A549 (cell line): ENCODE measurements at regions not wholly inside any gene's neighbourhood (a gene's known extent, or its start where the extent isn't known, plus 50 kb on each side); places are given as distances from the start of the nearest gene placed in this dataset.
A peak's percentile ranks its signal among the peaks of the same experiment; 100 is the strongest.

Source experiments
- E2F6 ChIP-seq: IDR thresholded peaks from 2 replicates; pipeline ENCODE4 v1.6.1; 2012; ENCODE audit warnings: low read depth, borderline replicate concordance
- FOSL2 ChIP-seq, 2 experiments: fragments of 450-650 bp in 1 of 2; fragments of >200 bp in 1 of 2; sonication (Bioruptor Twin) in 1 of 2; formaldehyde crosslinking; IDR thresholded peaks; 2 replicates each; pipeline versions ENCODE4 v1.5.0 to v1.6.1; 2016 to 2020; ENCODE audit warnings: mild to moderate bottlenecking in 1 of 2, moderate library complexity in 1 of 2
- JUNB ChIP-seq: fragments of >200 bp; sonication (Bioruptor Twin); formaldehyde crosslinking; IDR thresholded peaks from 2 replicates; pipeline ENCODE4 v1.6.1; 2016
- POLR2A ChIP-seq: IDR thresholded peaks from 2 replicates; pipeline ENCODE4 v1.6.1; 2012; ENCODE audit warnings: mild to moderate bottlenecking, low read length
- SMC3 ChIP-seq: fragments of >200 bp; sonication (Bioruptor Twin); formaldehyde crosslinking; IDR thresholded peaks from 3 replicates; pipeline ENCODE4 v1.6.1; 2018; ENCODE audit warnings: inconsistent platforms
- TP53 ChIP-seq: fragments of 250-450 bp; sonication (Bioruptor Pico); IDR thresholded peaks from 2 replicates; pipeline ENCODE4 v1.5.0; 2021; ENCODE audit warnings: mild to moderate bottlenecking, moderate library complexity
- TF ChIP-seq, protein P1 (sequence below): fragments of >200 bp; sonication (Bioruptor Twin); formaldehyde crosslinking; IDR thresholded peaks from 3 replicates; pipeline ENCODE4 v1.5.1; 2016

DNA sequence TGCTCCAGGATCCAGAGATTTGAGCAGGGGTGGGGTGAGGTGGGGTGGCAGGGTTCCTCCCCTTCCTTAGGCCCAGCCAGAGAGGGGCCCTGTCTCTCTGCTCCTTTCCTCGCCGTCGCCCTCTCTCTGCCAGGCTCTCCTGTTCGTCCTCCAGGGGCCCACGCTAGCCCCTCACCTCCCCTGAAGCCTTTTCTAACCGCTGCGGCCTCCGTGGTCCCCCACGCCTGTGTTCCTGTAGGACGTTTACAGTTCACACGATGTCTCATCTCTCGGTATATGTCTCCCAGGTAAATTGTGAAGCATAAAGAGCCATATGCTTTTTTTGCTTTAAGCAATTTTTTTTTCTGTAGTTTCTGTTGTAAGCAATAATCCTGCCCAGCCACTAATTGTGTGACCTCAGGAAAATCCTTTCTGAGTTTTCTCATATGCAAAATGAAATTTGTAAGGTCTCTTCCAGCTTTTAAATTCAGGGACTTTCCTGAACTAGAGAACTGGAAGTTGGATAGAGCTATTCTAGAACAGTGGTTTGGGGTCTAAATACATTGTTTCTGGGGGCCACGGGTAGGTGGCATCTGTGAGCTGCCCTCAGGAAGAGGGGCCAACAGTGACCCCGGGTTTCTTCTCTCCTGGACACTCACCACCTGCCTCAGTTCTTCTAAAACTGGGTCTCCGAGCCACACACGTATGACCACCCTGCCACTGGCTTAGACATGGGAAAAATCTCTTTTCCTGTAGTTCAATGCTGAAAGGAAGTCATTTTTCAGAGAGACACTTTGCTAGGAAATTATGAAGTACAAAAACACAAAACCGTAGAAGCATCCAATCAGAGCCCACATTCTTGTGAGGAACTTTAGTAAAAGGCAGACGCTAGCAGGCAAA is 50.2 kb upstream of the ZNF366 start:
- TF ChIP-seq FOSL2 (IDR thresholded peaks at IDR 0.05) (no peak), FOSL2 (CRISPR knock-in tag; IDR thresholded peaks at IDR 0.05) (no peak), POLR2A (no peak), TP53 (CRISPR knock-in tag) (no peak), E2F6 (no peak), SMC3 (no peak), JUNB (no peak)
- TF ChIP-seq, protein P1, sequence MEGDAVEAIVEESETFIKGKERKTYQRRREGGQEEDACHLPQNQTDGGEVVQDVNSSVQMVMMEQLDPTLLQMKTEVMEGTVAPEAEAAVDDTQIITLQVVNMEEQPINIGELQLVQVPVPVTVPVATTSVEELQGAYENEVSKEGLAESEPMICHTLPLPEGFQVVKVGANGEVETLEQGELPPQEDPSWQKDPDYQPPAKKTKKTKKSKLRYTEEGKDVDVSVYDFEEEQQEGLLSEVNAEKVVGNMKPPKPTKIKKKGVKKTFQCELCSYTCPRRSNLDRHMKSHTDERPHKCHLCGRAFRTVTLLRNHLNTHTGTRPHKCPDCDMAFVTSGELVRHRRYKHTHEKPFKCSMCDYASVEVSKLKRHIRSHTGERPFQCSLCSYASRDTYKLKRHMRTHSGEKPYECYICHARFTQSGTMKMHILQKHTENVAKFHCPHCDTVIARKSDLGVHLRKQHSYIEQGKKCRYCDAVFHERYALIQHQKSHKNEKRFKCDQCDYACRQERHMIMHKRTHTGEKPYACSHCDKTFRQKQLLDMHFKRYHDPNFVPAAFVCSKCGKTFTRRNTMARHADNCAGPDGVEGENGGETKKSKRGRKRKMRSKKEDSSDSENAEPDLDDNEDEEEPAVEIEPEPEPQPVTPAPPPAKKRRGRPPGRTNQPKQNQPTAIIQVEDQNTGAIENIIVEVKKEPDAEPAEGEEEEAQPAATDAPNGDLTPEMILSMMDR = 0 out of 3 replicates have a peak, but pooled peaks have one; percentile 5
